NCI-H2107 treated with DMSO at 0.1 percent for 48 hours (cell line): ENCODE measurements at regions not wholly inside any gene's neighbourhood (a gene's known extent, or its start where the extent isn't known, plus 50 kb on each side); places are given as distances from the start of the nearest gene placed in this dataset.
"Not testable (repeated sequence)": the region's sequence is repeated elsewhere in the genome, so short reads cannot be mapped to it uniquely, and the experiment has no call there.

Experiments
- DNase-seq: peaks from one replicate; lab custom pipeline; 2025; ENCODE audit not compliant: unreplicated experiment; lab: John Stamatoyannopoulos, UW

- no peak for DNase-seq
These were observed 324.4 kb downstream of the CENPW start for GRCh38 chr6:126664271-126664670.

GRCh38 chr6:126665551-126665950 is 325.6 kb downstream of the CENPW start:
- no peak for DNase-seq

- DNase-seq = no peak
These were observed 327.2 kb downstream of the CENPW start for GRCh38 chr6:126667071-126667470.

- DNase-seq = no peak
These were observed 327.8 kb downstream of the CENPW start for GRCh38 chr6:126667728-126668127.

GRCh38 chr6:126672649-126673048 is 332.7 kb downstream of the CENPW start:
- no peak for DNase-seq

- DNase-seq = not testable (repeated sequence)
These were observed 333.8 kb downstream of the CENPW start for GRCh38 chr6:126673749-126674148.

- no peak for DNase-seq
These were observed 342.5 kb downstream of the CENPW start for GRCh38 chr6:126682440-126682839.

- DNase-seq = no peak
These were observed 345.3 kb downstream of the CENPW start for GRCh38 chr6:126685182-126685581.

- no peak for DNase-seq
These were observed 357.2 kb downstream of the CENPW start for GRCh38 chr6:126696921-126697693.

- DNase-seq = no peak
These were observed 358.9 kb downstream of the CENPW start for GRCh38 chr6:126698732-126699240.

- no peak for DNase-seq
These were observed 362.0 kb downstream of the CENPW start for GRCh38 chr6:126701676-126702560.

- DNase-seq = no peak
These were observed 376.1 kb downstream of the CENPW start for GRCh38 chr6:126716032-126716431.

- DNase-seq = no peak
These were observed 377.1 kb downstream of the CENPW start for GRCh38 chr6:126716826-126717509.

GRCh38 chr6:126718600-126719327 is 378.8 kb downstream of the CENPW start:
- no peak for DNase-seq

- DNase-seq = no peak
These were observed 380.4 kb downstream of the CENPW start for GRCh38 chr6:126720304-126720703.

- DNase-seq = no peak
These were observed 381.8 kb downstream of the CENPW start for GRCh38 chr6:126721581-126722160.

- no peak for DNase-seq
These were observed 382.5 kb downstream of the CENPW start for GRCh38 chr6:126722411-126722810.

GRCh38 chr6:126723541-126724170 is 383.7 kb downstream of the CENPW start:
- no peak for DNase-seq

GRCh38 chr6:126724821-126725220 is 384.9 kb downstream of the CENPW start:
- no peak for DNase-seq

GRCh38 chr6:126726454-126726853 is 386.5 kb downstream of the CENPW start:
- not testable (repeated sequence) for DNase-seq
